AG04449 (cell line): ENCODE measurements at regions not wholly inside any gene's neighbourhood (a gene's known extent, or its start where the extent isn't known, plus 50 kb on each side); places are given as distances from the start of the nearest gene placed in this dataset.

Experiments used
- CTCF ChIA-PET: fragments of 350-600 bp; formaldehyde crosslinking; extraction: SDS; loops from one replicate; lab custom pipeline; 2021; ENCODE audit warnings: antibody characterized with exemption; lab: Yijun Ruan, JAX
- POLR2A ChIA-PET: fragments of 400-600, 350-600 bp; formaldehyde crosslinking; extraction: SDS; loops from one replicate; lab custom pipeline; 2020; ENCODE audit warnings: antibody characterized with exemption, inconsistent platforms; lab: Yijun Ruan, JAX
- DNase-seq: peaks from one replicate; pipeline ENCODE4 v3.0.0-alpha.2; 2010; ENCODE audit warnings: low read depth, low spot score
- H3K4me3 ChIP-seq: 2 replicates; pipeline ENCODE4 v1.5.1; 2011; ENCODE audit warnings: low read depth, mild to moderate bottlenecking, control low read depth, low read length
- TF ChIP-seq, protein P1 (sequence below): IDR thresholded peaks from one replicate; pipeline ENCODE4 v1.5.1; 2011; ENCODE audit warnings: mild to moderate bottlenecking, moderate library complexity, low read length, control low read depth, inconsistent platforms; ENCODE audit not compliant: insufficient read depth; ENCODE audit errors: missing control alignments

DNA sequence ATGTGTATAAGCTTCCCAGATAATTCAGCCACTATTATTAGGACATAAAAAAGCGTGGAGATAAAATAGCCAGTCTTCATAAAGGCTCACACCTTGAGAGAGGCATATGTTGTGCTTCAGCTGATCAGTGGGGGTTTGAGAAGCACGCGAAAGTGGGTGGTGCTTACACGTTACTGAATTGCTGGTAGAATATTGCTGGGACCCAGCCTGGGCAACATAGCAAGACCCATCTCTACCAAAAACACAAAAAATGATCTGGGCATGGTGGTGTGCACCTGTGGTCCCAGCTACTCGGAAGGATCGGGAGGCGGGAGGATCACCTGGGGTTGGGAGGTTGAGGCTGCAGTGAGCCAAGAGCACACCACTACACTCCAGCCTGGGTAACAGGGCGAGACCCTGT lies 74.9 kb upstream of the MBOAT2 start:
- TF ChIP-seq, protein P1, sequence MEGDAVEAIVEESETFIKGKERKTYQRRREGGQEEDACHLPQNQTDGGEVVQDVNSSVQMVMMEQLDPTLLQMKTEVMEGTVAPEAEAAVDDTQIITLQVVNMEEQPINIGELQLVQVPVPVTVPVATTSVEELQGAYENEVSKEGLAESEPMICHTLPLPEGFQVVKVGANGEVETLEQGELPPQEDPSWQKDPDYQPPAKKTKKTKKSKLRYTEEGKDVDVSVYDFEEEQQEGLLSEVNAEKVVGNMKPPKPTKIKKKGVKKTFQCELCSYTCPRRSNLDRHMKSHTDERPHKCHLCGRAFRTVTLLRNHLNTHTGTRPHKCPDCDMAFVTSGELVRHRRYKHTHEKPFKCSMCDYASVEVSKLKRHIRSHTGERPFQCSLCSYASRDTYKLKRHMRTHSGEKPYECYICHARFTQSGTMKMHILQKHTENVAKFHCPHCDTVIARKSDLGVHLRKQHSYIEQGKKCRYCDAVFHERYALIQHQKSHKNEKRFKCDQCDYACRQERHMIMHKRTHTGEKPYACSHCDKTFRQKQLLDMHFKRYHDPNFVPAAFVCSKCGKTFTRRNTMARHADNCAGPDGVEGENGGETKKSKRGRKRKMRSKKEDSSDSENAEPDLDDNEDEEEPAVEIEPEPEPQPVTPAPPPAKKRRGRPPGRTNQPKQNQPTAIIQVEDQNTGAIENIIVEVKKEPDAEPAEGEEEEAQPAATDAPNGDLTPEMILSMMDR = no peak
- no peak for DNase-seq
- ChIA-PET POLR2A (no interaction called here), CTCF (interaction anchor here (0.7 to 1.0 kb wide), 2 partner anchors 11 to 71 kb away, joined by 3 read pairs; no protein-coding TSS in a partner anchor)
- no peak overlapping the region for H3K4me3 ChIP-seq

DNA sequence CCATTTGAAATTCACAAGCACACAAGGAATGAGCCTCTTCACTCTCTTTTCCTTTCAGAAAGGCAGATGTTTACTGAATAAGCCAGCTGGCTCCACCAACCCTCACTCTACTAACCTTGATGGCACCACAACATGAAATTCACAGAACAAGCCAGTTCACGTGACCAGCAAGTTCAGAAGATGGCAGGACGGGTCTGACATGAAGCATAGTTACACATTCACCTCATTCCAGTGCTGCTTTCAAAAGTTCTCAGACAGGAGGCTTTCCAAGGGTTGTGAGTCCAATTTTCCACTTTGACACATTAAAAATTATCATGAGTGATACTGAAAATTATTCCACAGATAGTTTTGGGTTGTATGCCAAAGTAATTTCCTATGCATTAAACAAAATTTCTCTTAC lies 74.2 kb upstream of the MBOAT2 start:
- TF ChIP-seq, protein P1 = no peak
- CTCF ChIA-PET = interaction anchor here (0.5 to 1.0 kb wide), 3 partner anchors 10 to 129 kb away, joined by 3 read pairs; no protein-coding TSS in a partner anchor
- H3K4me3 ChIP-seq = no peak overlapping the region
- POLR2A ChIA-PET = no interaction called here
- no peak for DNase-seq

DNA sequence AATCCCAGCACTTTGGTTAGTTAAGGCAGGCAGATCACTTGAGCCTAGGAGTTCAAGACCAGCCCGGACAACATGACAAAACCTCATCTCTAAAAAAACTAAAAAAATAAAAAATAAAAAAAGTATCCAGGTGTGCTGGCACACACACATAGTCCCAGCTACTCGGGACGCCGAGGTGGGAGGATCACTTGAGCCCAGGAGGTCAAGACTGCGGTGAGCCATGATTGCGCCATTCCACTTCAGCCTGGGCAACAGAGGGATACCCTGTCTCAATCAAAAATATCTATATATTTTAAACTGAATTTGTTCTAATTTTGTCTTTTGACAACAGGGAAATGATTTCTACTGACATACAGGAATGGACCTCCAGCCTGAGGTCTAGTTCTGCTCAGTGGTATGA lies 73.3 kb upstream of the MBOAT2 start:
- no peak for DNase-seq
- ChIA-PET POLR2A (no interaction called here), CTCF (no interaction called here)
- no peak overlapping the region for H3K4me3 ChIP-seq
- TF ChIP-seq, protein P1 = no peak

DNA sequence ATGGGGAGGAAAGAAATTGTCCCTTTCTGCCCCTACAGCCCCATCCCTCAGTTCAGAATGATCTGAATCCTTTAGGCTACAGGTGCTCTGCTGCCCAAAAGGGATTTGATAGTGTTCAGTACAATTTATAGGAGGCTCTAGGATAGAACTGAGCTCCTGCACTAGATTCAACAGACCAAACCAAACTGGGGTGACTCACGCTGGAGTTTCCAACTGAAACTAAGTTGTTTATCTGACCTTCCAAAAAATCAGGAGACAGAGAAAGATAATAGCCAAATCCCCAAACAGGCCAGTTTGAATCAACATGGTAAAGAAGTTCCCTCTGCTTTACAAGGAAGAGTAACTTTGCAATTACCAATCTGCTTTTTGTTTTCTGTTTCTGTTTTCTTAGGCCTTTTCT lies 72.7 kb upstream of the MBOAT2 start:
- no peak for DNase-seq
- CTCF ChIA-PET = no interaction called here
- POLR2A ChIA-PET = no interaction called here
- TF ChIP-seq, protein P1 = no peak
- no peak overlapping the region for H3K4me3 ChIP-seq

DNA sequence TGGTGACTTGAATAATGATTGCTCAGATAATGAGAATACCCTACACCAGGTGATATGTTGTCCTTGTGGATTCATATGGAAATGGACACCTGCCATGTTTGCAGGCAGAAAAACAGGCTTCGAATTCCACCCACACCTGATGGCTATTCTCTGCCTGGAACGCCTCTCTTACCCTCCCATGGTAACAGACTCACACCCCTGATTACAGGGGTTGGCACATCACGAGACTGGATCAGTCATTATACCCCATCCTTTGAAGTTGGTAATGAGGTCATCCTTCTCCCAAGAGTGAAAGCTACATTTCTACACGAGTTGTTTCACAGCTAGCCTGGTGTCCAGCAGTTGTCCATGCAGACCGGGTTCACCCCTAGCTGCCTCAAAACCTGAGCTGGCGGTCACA lies 71.4 kb upstream of the MBOAT2 start:
- ChIA-PET CTCF (no interaction called here), POLR2A (no interaction called here)
- TF ChIP-seq, protein P1 = no peak
- DNase-seq = no peak
- H3K4me3 ChIP-seq = no peak overlapping the region

DNA sequence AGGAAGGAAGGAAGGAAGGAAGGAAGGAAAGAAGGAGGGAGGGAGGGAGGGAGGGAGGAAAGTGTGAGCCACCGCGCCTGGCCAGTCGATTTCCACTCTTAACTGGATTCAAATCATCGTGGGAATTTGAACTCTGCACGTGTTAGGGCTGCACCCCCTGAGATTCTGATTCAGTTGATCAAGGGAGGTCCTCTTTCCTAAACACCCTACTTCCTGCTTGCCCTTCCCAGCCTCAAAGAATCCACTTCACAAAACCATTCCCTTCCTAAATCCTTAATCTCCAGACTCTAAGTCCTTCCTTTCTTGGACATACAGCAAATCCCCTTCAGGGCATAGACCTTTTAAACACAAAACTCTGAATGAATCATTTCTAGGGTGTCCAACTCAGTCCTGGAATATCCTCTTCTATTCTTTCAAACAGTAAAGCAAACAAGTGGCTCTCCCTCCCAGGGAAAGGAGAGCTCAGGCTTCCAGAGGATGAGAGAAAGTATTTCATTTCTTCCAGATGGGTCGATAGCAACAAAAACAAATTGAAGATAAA lies 68.2 kb upstream of the MBOAT2 start:
- TF ChIP-seq, protein P1 = no peak
- DNase-seq = no peak
- ChIA-PET POLR2A (no interaction called here), CTCF (no interaction called here)
- no peak overlapping the region for H3K4me3 ChIP-seq
